ENCODE measurements at regions not wholly inside any gene's neighbourhood (a gene's known extent, or its start where the extent isn't known, plus 50 kb on each side); places are given as distances from the start of the nearest gene placed in this dataset.

DNA sequence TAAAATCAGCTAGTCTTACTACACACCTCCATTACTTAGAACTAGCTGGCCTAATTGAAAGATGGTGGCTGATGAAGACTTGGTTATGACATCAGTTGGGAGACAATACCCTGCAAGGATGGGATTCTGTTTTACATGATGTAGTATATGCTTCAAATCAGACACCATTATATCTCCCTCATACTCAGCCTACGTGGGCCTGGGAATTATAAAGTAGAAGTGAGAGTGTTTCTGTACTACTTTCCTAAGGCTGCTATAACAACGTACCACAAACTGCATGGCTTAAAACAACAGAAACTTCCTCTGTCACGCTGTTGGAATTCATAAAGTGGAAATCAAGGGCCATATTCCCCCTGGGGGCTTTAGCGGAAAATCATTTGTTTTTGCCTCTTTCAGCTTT, 190.4 kb downstream of the PAH start:
- H3K9me3 ChIP-seq, result no peaks in the 10 kb centered on the region
- ATAC-seq, result no peak
- TF ChIP-seq, protein P1, sequence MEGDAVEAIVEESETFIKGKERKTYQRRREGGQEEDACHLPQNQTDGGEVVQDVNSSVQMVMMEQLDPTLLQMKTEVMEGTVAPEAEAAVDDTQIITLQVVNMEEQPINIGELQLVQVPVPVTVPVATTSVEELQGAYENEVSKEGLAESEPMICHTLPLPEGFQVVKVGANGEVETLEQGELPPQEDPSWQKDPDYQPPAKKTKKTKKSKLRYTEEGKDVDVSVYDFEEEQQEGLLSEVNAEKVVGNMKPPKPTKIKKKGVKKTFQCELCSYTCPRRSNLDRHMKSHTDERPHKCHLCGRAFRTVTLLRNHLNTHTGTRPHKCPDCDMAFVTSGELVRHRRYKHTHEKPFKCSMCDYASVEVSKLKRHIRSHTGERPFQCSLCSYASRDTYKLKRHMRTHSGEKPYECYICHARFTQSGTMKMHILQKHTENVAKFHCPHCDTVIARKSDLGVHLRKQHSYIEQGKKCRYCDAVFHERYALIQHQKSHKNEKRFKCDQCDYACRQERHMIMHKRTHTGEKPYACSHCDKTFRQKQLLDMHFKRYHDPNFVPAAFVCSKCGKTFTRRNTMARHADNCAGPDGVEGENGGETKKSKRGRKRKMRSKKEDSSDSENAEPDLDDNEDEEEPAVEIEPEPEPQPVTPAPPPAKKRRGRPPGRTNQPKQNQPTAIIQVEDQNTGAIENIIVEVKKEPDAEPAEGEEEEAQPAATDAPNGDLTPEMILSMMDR (IDR thresholded peaks at IDR 0.05), result no peak
- H3K4me3 ChIP-seq, result no peak overlapping the region
- no peaks in the 10 kb centered on the region for H3K4me1 ChIP-seq (ENCODE audit: low read depth)
- H3K36me3 ChIP-seq (ENCODE audit: low read depth), result no peaks in the 10 kb centered on the region
- no peak for DNase-seq
- intact Hi-C loops (cut with DNase I, micrococcal nuclease), result no loop called here

DNA sequence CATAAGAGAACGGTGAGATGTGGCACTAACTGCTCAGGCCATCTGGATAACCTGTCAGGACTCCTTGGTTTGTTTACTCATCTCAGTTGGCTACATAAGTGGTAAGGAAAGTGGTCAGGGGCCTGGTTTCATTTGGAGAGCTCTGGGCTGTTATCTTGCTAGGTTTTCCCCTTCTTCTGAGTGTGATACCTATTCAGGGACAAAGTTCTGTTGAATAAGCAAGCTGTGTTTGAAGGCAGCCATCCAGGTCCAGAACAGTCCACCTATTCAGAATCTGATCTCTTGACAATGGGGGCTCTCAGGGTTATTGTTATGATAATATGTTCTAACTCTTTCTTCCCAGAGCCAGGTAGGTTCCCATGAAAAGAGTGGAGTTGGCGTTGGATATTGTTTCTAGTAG, 194.9 kb downstream of the PAH start:
- TF ChIP-seq, protein P1 (IDR thresholded peaks at IDR 0.05), result no peak

DNA sequence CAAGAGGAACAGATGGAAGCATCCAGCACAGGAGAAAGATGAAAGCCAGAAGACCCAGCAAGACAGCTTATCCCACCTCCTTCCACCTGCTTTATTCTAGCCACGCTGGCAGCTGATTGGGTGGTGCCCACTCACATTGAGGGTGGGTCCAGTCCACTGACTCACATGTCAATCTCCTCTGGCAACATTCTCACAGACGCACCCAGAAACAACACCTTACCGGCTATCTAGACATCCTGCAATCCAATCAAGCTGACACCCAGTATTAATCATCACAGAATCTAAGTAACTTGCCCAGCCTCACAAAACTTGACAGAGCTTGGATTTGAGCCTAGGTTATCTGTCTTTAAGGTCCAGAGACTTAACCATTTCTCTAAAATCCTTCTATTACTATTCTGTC, 208.9 kb downstream of the PAH start:
- Histone ChIP-seq H3K4me3 (no peak overlapping the region), H3K9me3 (no peaks in the 10 kb centered on the region), H3K4me1 (ENCODE audit: low read depth) (no peaks in the 10 kb centered on the region), H3K36me3 (ENCODE audit: low read depth) (no peaks in the 10 kb centered on the region)
- TF ChIP-seq, protein P1 (IDR thresholded peaks at IDR 0.05), result no peak
- ATAC-seq, result no peak
- intact Hi-C loops (cut with DNase I, micrococcal nuclease), result no loop called here
- DNase-seq, result no peak

More for the DNA sequence above, 194.9 kb downstream of the PAH start:
- Histone ChIP-seq H3K9me3 (no peaks in the 10 kb centered on the region), H3K36me3 (ENCODE audit: low read depth) (no peaks in the 10 kb centered on the region), H3K4me3 (no peak overlapping the region), H3K4me1 (ENCODE audit: low read depth) (no peaks in the 10 kb centered on the region)
- ATAC-seq (no peak), DNase-seq (no peak)
- intact Hi-C loops (cut with DNase I, micrococcal nuclease), result no loop called here

DNA sequence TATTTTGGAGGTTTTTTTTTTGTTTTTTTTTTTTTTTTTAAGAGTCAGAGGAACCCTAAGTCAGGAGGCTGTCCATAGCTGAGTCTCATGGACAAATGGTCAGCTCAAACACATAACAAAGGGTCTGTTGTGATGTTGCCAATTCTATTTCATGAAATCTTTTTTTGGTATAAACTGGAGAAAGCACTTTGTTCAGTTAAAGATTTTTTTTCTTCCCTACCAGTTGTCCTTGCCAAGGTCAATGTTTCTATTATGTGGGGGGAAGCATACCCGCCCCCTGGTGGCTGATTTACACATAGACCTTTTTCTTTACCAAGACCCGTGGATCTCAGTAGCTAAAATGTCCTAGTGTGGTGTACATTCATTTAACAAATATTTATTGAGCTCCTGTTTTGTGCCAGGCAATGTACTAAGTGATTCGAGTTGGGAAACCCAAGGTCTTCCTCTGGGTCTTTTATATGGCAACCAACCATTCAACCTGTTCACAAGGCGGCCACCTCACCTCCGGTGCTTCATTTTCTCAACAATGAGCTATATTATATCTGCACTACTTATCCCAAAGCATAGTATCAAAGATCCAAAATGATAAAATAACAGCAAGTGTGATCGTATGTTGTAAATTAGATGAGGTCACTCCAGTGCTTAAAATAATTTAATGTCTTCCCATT, 214.5 kb downstream of the PAH start:
- DNase-seq, result peak in 2 of 3 donors; percentile 24 to 53
- Histone ChIP-seq H3K36me3 (ENCODE audit: low read depth) (no peaks in the 10 kb centered on the region), H3K4me1 (ENCODE audit: low read depth) (no peaks in the 10 kb centered on the region), H3K4me3 (no peak overlapping the region), H3K9me3 (no peaks in the 10 kb centered on the region)
- TF ChIP-seq, protein P1 (IDR thresholded peaks at IDR 0.05), result no peak
- intact Hi-C loops (cut with DNase I, micrococcal nuclease), result no loop called here
- ATAC-seq, result peak; percentile 49

DNA sequence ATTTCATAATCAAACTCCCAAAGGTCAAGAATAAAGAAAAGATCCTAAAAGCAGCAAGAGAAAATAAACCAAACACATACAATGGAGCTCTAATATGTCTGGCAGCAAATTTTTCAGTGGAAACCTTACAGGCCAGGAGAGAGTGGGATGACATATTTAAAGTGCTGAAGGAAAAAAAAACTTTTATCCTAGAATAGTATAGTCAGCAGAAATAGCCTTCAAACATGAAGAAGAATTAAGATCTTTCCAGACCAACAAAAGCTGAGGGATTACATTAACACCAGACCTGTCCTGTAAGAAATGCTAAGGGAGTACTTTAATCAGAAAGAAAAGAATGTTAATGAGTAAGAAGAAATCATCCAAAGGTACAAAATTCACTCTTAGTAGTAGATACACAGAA, 215.7 kb upstream of the IGF1 start:
- ATAC-seq (no peak), DNase-seq (no peak)
- no peak overlapping the region for H3K4me3 ChIP-seq
- intact Hi-C loops (cut with DNase I, micrococcal nuclease), result no loop called here
- H3K36me3 ChIP-seq (ENCODE audit: low read depth), result no peaks in the 10 kb centered on the region
- no peaks in the 10 kb centered on the region for H3K4me1 ChIP-seq (ENCODE audit: low read depth)
- no peaks in the 10 kb centered on the region for H3K9me3 ChIP-seq
- TF ChIP-seq, protein P1 (IDR thresholded peaks at IDR 0.05), result no peak

DNA sequence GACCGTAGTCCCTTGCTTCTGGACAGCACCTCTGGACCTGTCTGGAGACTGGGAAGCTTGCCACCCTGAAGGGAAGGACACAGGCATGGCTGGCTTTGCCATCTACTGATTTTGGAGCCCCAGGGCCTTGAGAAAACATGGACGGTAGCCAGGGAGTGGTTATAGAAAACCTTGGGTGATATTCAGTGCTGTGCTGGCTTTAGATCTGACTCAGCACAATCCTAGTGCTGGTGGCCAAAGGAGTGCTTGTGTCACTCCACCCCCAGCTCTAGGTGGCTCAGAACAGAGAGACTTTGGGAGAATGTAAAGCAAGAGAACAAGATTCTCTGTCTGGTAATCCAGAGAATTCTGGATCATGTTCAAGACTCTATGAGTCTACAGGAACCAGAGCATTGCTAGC, 214.5 kb upstream of the IGF1 start:
- Histone ChIP-seq H3K36me3 (ENCODE audit: low read depth) (no peaks in the 10 kb centered on the region), H3K4me3 (no peak overlapping the region), H3K9me3 (no peaks in the 10 kb centered on the region), H3K4me1 (ENCODE audit: low read depth) (no peaks in the 10 kb centered on the region)
- DNase-seq (no peak), ATAC-seq (no peak)
- TF ChIP-seq, protein P1 (IDR thresholded peaks at IDR 0.05), result no peak
- intact Hi-C loops (cut with DNase I, micrococcal nuclease), result no loop called here

Data from mucosa of descending colon (tissue), 3 donors.